Transverse colon (tissue), 4 donors: ENCODE measurements at regions not wholly inside any gene's neighbourhood (a gene's known extent, or its start where the extent isn't known, plus 50 kb on each side); places are given as distances from the start of the nearest gene placed in this dataset.

Source experiments
- DNase-seq: peaks from one replicate; pipeline ENCODE4 v3.0.0-alpha.2; 2019
- H3K27ac ChIP-seq, 4 donors: fragments of 200-600 bp; sonication (generic); 2 replicates each; pipeline ENCODE4 v1.5.1; 2016 to 2018; ENCODE audit warnings: inconsistent platforms in 4 of 4
- H3K27me3 ChIP-seq: fragments of 200-600 bp; sonication (generic); 2 replicates; pipeline ENCODE4 v1.5.1; 2017; ENCODE audit warnings: inconsistent platforms
- H3K36me3 ChIP-seq, 4 donors: fragments of 200-600 bp; sonication (generic); 2 replicates each; pipeline ENCODE4 v1.5.1; 2017 to 2019; ENCODE audit warnings: inconsistent platforms in 4 of 4
- H3K4me1 ChIP-seq, 4 donors: fragments of 200-600 bp; sonication (generic); 2 replicates each; pipeline ENCODE4 v1.5.1; 2017 to 2020; ENCODE audit warnings: inconsistent platforms in 4 of 4
- H3K4me3 ChIP-seq, 4 donors: fragments of 200-600 bp; sonication (generic); 1 replicate in 1 of 4; 2 replicates in 3 of 4; pipeline versions ENCODE4 v1.5.1 to v1.6.1; 2017 to 2019; ENCODE audit warnings: inconsistent platforms in 4 of 4
- H3K9me3 ChIP-seq, 2 donors: fragments of 200-600 bp; sonication (generic); 2 replicates each; pipeline ENCODE4 v1.5.1; 2017 to 2019; ENCODE audit warnings: inconsistent platforms in 2 of 2
- EP300 ChIP-seq: sonication (generic); formaldehyde crosslinking; IDR thresholded peaks from one replicate; pipeline ENCODE4 v1.6.1; 2017; ENCODE audit warnings: antibody characterized with exemption, low read depth
- POLR2A ChIP-seq: fragments of 450-650 bp; IDR thresholded peaks from one replicate; pipeline ENCODE4 v1.6.1; 2016; ENCODE audit warnings: antibody characterized with exemption, mild to moderate bottlenecking, moderate library complexity
- POLR2AphosphoS5 ChIP-seq, 3 donors: sonication (generic); formaldehyde crosslinking; IDR thresholded peaks; one replicate each; pipeline ENCODE4 v1.6.1; 2016; ENCODE audit warnings: antibody characterized with exemption in 3 of 3
- WGBS, 2 donors: methylation state at CpG; one replicate each; pipeline ENCODE4 v1.1.5; 2018; ENCODE audit warnings: low coverage in 1 of 2; 5-methylcytosine and 5-hydroxymethylcytosine counted together
- in situ Hi-C, 4 donors: fragments of 200-750 bp; cut with MboI; loops; one replicate each; pipeline versions ENCODE4 v1.15.0 to v1.15.1; 2017; ENCODE audit warnings: low sequenced_read_pairs in 3 of 4, low pct_ligation_motif_present in 1 of 4, low pct_unique_long_range_greater_than_20kb in 1 of 4
- intact Hi-C: fragments of 100-400 bp; cut with DNase I; formaldehyde crosslinking; loops from one replicate; pipeline ENCODE4 v1.15.1; 2023; ENCODE audit warnings: low total_unique reads
- TF ChIP-seq, protein P1 (sequence below), 5 experiments: fragments of 200-600 bp in 3 of 5; fragments of 450-650 bp in 2 of 5; sonication (generic) in 3 of 5; IDR thresholded peaks; 1 replicate in 2 of 5; 2 replicates in 3 of 5; pipeline ENCODE4 v1.5.1; 2016 to 2017; ENCODE audit warnings: antibody characterized with exemption in 5 of 5, inconsistent platforms in 3 of 5, mild to moderate bottlenecking in 2 of 5, moderate library complexity in 1 of 5

DNA sequence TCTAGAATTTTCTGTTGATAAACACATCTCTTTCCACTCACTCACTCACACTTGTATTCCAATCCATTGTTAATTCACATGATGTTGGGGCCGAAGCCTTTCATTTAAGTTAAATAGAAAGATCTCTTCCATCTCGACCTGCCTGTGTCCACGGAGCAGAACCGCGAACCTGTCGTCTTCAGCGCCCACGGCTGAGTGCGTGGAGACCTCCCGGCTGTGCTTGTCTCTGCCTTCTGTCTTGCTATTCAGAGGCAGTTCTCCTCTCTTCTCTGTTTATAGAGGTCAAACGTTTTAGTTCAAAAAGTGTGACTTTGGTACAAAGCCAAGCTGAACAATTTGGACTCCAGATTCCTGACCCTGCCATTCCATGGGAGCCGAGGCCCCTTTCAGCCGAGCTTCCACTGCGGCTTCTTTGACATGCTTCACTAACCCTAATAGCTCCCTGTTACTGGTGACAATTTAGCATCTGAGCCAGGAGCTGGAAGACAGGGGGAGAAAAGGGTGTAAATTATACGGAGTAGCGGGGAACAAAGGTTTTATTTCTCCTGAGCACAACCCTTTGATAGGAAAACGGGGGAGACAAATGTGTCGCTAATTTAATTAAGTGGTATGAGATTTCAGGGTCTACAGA, 314.4 kb upstream of the IRX4 start:
- in situ Hi-C loops (no loop called here), intact Hi-C loops (no loop called here)
- TF ChIP-seq EP300 (no peak), POLR2AphosphoS5 (IDR thresholded peaks at IDR 0.05) (no peak), POLR2A (no peak)
- TF ChIP-seq, protein P1, sequence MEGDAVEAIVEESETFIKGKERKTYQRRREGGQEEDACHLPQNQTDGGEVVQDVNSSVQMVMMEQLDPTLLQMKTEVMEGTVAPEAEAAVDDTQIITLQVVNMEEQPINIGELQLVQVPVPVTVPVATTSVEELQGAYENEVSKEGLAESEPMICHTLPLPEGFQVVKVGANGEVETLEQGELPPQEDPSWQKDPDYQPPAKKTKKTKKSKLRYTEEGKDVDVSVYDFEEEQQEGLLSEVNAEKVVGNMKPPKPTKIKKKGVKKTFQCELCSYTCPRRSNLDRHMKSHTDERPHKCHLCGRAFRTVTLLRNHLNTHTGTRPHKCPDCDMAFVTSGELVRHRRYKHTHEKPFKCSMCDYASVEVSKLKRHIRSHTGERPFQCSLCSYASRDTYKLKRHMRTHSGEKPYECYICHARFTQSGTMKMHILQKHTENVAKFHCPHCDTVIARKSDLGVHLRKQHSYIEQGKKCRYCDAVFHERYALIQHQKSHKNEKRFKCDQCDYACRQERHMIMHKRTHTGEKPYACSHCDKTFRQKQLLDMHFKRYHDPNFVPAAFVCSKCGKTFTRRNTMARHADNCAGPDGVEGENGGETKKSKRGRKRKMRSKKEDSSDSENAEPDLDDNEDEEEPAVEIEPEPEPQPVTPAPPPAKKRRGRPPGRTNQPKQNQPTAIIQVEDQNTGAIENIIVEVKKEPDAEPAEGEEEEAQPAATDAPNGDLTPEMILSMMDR (IDR thresholded peaks at IDR 0.05) = no peak
- DNase-seq = no peak
- Histone ChIP-seq H3K27ac (no peak overlapping the region), H3K36me3 (no peaks in the 10 kb centered on the region), H3K27me3 (peaks cover 5% of the 10 kb centered on the region), H3K4me3 (no peak overlapping the region), H3K4me1 (no peaks in the 10 kb centered on the region), H3K9me3 (no peaks in the 10 kb centered on the region)
- WGBS, 2 donors = 40 to 62% methylated on average over 2 to 18 of the region's 18 CpGs

DNA sequence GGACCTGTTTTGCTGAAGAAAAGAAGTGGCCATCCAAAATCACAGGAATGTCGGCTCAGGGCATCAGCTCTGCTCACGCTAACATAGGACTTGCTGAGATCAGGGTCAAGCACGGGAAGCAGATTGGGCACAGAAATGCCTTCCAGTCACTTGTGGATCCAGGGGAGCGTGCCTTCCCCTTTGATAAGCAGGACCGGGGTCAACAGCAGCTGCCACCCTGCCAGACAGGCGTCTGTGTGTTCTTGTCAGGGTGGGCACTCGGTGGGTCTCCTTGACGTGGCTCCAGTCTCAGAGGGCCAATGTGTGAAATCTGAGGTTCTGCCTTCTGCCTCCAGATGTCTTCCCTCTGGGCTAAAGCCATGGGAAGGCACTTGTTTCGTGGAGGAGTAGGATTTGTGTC, 313.7 kb upstream of the IRX4 start:
- no peak overlapping the region for H3K4me3 ChIP-seq
- intact Hi-C loops (no loop called here), in situ Hi-C loops (no loop called here)
- 40 to 48% methylated on average over 1 to 9 of the region's 9 CpGs for WGBS, 2 donors
- H3K27me3 ChIP-seq = peaks cover 5% of the 10 kb centered on the region
- no peak for DNase-seq
- H3K27ac ChIP-seq = no peak overlapping the region
- H3K36me3 ChIP-seq = no peaks in the 10 kb centered on the region
- no peak for TF ChIP-seq POLR2AphosphoS5 (IDR thresholded peaks at IDR 0.05)
- no peak for TF ChIP-seq EP300
- no peak for TF ChIP-seq POLR2A
- TF ChIP-seq, protein P1 (IDR thresholded peaks at IDR 0.05) = no peak
- no peaks in the 10 kb centered on the region for H3K4me1 ChIP-seq
- no peaks in the 10 kb centered on the region for H3K9me3 ChIP-seq

DNA sequence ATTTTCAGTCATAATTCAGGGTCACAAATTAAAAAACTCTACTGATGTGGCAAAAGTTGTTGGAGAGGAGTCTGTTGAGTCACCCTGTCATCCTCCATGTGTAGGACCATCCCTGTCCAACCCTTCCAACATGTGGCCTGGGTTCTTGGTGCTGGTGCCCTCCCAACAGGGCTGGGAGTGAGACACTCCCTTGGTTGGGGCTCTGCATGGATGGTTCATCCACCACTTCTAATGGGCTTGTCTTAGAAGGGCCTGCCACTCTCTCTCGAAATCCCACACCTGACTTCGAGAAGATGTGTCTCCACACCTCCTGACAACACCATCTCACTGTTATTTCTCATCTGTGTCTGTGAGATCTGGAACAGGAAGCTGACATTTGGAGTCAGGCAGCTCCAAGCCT, 312.2 kb upstream of the IRX4 start:
- Histone ChIP-seq H3K9me3 (no peaks in the 10 kb centered on the region), H3K27me3 (peaks cover 5% of the 10 kb centered on the region), H3K27ac (no peak overlapping the region), H3K4me1 (no peaks in the 10 kb centered on the region), H3K36me3 (no peaks in the 10 kb centered on the region), H3K4me3 (no peak overlapping the region)
- WGBS, 2 donors = 20 to 73% methylated on average over 1 to 2 of the region's 2 CpGs
- in situ Hi-C loops (no loop called here), intact Hi-C loops (no loop called here)
- no peak for TF ChIP-seq POLR2A
- TF ChIP-seq POLR2AphosphoS5 (IDR thresholded peaks at IDR 0.05) = no peak
- TF ChIP-seq, protein P1 (IDR thresholded peaks at IDR 0.05) = no peak
- no peak for TF ChIP-seq EP300
- no peak for DNase-seq

DNA sequence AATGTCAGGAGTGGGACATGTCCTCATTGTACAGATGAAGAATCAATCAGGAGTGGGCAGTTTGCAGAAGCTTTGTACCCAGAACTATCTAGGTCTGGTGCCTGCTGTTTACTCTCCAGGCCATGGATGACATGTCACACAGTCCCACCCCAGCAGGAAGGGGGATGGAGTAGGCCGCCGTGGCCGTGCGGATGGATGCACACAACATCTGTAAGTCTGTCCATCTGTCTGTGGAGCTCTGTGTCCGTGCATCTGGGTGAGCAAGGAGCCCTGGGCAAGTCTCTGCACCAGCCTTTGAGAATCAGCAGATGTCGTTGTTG, 311.5 kb upstream of the IRX4 start:
- in situ Hi-C loops = no loop called here
- intact Hi-C loops = no loop called here
- no peak overlapping the region for H3K27ac ChIP-seq
- DNase-seq = no peak
- no peaks in the 10 kb centered on the region for H3K4me1 ChIP-seq
- peaks cover 5% of the 10 kb centered on the region for H3K27me3 ChIP-seq
- WGBS, 2 donors = 89% methylated on average over 6 of the region's 6 CpGs; no CpG with 5 or more reads in 1 of the 2 donors
- H3K9me3 ChIP-seq = no peaks in the 10 kb centered on the region
- TF ChIP-seq EP300 (no peak), POLR2A (no peak), POLR2AphosphoS5 (IDR thresholded peaks at IDR 0.05) (no peak)
- TF ChIP-seq, protein P1 (IDR thresholded peaks at IDR 0.05) = no peak
- H3K36me3 ChIP-seq = no peaks in the 10 kb centered on the region
- no peak overlapping the region for H3K4me3 ChIP-seq
